ENCODE measurements at regions not wholly inside any gene's neighbourhood (a gene's known extent, or its start where the extent isn't known, plus 50 kb on each side); places are given as distances from the start of the nearest gene placed in this dataset.

GRCh38 chr5:173671121-173671949 is 54.9 kb upstream of the BOD1 start (continued):
- TF ChIP-seq PBX2 (CRISPR knock-in tag; IDR thresholded peaks at IDR 0.05; ENCODE audit: low read depth) (no peak), PBX2 (tag; conservative IDR thresholded peaks at IDR 0.05; ENCODE audit: low read depth) (peak; percentile 44), ZNF766 (CRISPR knock-in tag; conservative IDR thresholded peaks at IDR 0.05) (peak; percentile 84), TGIF2 (CRISPR knock-in tag; IDR thresholded peaks at IDR 0.05) (no peak), GATA2 (CRISPR knock-in tag; IDR thresholded peaks at IDR 0.05) (peak; percentile 56), ETV1 (tag; conservative IDR thresholded peaks at IDR 0.05; ENCODE audit: low read depth) (peak; percentile 33; the same call in 1 of the 2 replicates), HBP1 (CRISPR knock-in tag; IDR thresholded peaks at IDR 0.05) (peak; percentile 65; the same call in 1 of the 2 replicates), BHLHE40 (IDR thresholded peaks at IDR 0.05; ENCODE audit: low read length) (peak; percentile 71), SP1 (CRISPR knock-in tag; IDR thresholded peaks at IDR 0.05) (no peak), USF2 (CRISPR knock-in tag; IDR thresholded peaks at IDR 0.05) (peak; percentile 33; the same call in 1 of the 2 replicates), ATF4 (CRISPR knock-in tag; IDR thresholded peaks at IDR 0.05) (peak; percentile 81), L3MBTL2 (IDR thresholded peaks at IDR 0.05) (peak; percentile 97), NR4A1 (CRISPR knock-in tag; IDR thresholded peaks at IDR 0.05) (peak; percentile 23; the same call in 1 of the 2 replicates), NR4A1 (tag; IDR thresholded peaks at IDR 0.05) (peak; percentile 88), ZNF79 (CRISPR knock-in tag; IDR thresholded peaks at IDR 0.05; ENCODE audit: low read depth) (peak; percentile 54; the same call in 1 of the 2 replicates), TCF7L2 (IDR thresholded peaks at IDR 0.05; ENCODE audit: low read depth, low read length) (no peak), SNRNP70 (optimal IDR thresholded peaks at IDR 0.05; ENCODE audit: low read depth, low read length) (no peak), MTA1 (IDR thresholded peaks at IDR 0.05; ENCODE audit: borderline replicate concordance) (peak; percentile 53; the same call in 1 of the 2 replicates), ZSCAN32 (CRISPR knock-in tag; IDR thresholded peaks at IDR 0.05) (no peak), MITF (IDR thresholded peaks at IDR 0.05) (peak; percentile 71; the same call in 1 of the 2 replicates), RBM17 (IDR thresholded peaks at IDR 0.05; ENCODE audit: borderline replicate concordance, low read depth, low read length) (no peak), DPF2 (IDR thresholded peaks at IDR 0.05) (peak; percentile 75)

Data from K562 (cell line).